HepG2 (cell line): ENCODE measurements at regions not wholly inside any gene's neighbourhood (a gene's known extent, or its start where the extent isn't known, plus 50 kb on each side); places are given as distances from the start of the nearest gene placed in this dataset.

Experiments used
- ATAC-seq: fragments of 200-7000 bp; cut with Tn5 transposase; 3 replicates; pipeline ENCODE4 v1.9.1; 2020; ENCODE audit warnings: mild to moderate bottlenecking, moderate library complexity
- BruUV-seq: library from RNA; stranded (reverse); fragments of 400-500 nt; replicated peaks from 2 replicates; lab custom pipeline; 2021; lab: Mats Ljungman, UMichigan
- CTCF ChIA-PET: fragments of 300-600 bp; formaldehyde crosslinking; extraction: SDS; loops from one replicate; lab custom pipeline; 2021; ENCODE audit warnings: low total read pairs, inconsistent platforms, low intra/inter-chr PET ratio; lab: Yijun Ruan, JAX
- POLR2A ChIA-PET: fragments of 350-600 bp; sonication (Branson Sonifier 250); formaldehyde crosslinking; loops from one replicate; lab custom pipeline; 2020; ENCODE audit warnings: antibody characterized with exemption, inconsistent platforms; lab: Yijun Ruan, JAX
- DNase-seq: peaks from one replicate; pipeline ENCODE4 v3.0.0-alpha.2; 2015; ENCODE audit warnings: low spot score
- FAIRE-seq: peaks from 3 replicates; lab custom pipeline; 2011; peaks lifted over from hg19 to GRCh38; lab: Jason Lieb, UNC
- H2AFZ ChIP-seq: one replicate; pipeline ENCODE4 v1.6.1; 2011; ENCODE audit warnings: low read length, inconsistent platforms
- H3K27ac ChIP-seq: fragments of 300-600 bp; 3 replicates; pipeline ENCODE4 v1.8.0; 2011; ENCODE audit warnings: mixed run types, mild to moderate bottlenecking, mixed read lengths, low read length, inconsistent platforms; ENCODE audit not compliant: insufficient read depth; ENCODE audit errors: extremely low read length
- H3K27me3 ChIP-seq, 2 experiments: fragments of 200-600 bp in 1 of 2; 2 replicates in 1 of 2; 3 replicates in 1 of 2; pipeline versions ENCODE4 v1.6.0 to v1.8.0; 2011; ENCODE audit warnings: low read length in 2 of 2, mild to moderate bottlenecking in 2 of 2, moderate library complexity in 2 of 2, inconsistent platforms in 1 of 2; ENCODE audit not compliant: insufficient read depth in 2 of 2, control insufficient read depth in 1 of 2
- H3K36me3 ChIP-seq, 2 experiments: fragments of 200-600 bp in 1 of 2; replicated peaks in 1 of 2; 2 replicates in 1 of 2; 3 replicates in 1 of 2; pipeline versions ENCODE4 v1.5.1 to v1.8.0; 2011; ENCODE audit warnings: low read length in 2 of 2, inconsistent platforms in 1 of 2; ENCODE audit not compliant: insufficient read depth in 2 of 2, control insufficient read depth in 1 of 2
- H3K4me1 ChIP-seq: 2 replicates; pipeline ENCODE4 v1.5.1; 2012; ENCODE audit warnings: low read length, inconsistent platforms; ENCODE audit not compliant: insufficient read depth
- H3K4me2 ChIP-seq: 2 replicates; pipeline ENCODE4 v1.6.0; 2011; ENCODE audit warnings: low read depth, low read length, inconsistent platforms
- H3K4me3 ChIP-seq, 3 experiments: fragments of 200-600 bp in 1 of 3; sonication (generic), shearing (Covaris generic) in 1 of 3; replicated peaks in 1 of 3; 2 replicates each; pipeline ENCODE4 v1.5.1; 2011 to 2016; ENCODE audit warnings: low read length in 3 of 3, inconsistent platforms in 2 of 3, low read depth in 2 of 3, mild to moderate bottlenecking in 2 of 3, control low read depth in 1 of 3, mixed read lengths in 1 of 3; ENCODE audit not compliant: insufficient read depth in 1 of 3
- H3K79me2 ChIP-seq: one replicate; pipeline ENCODE4 v1.6.1; 2011; ENCODE audit warnings: low read length, inconsistent platforms; ENCODE audit not compliant: insufficient read depth
- H3K9ac ChIP-seq: 2 replicates; pipeline ENCODE4 v1.6.0; 2011; ENCODE audit warnings: mild to moderate bottlenecking, low read depth, low read length, inconsistent platforms; ENCODE audit not compliant: insufficient read depth
- H3K9me3 ChIP-seq: 2 replicates; pipeline ENCODE4 v1.5.1; 2012; ENCODE audit warnings: mild to moderate bottlenecking, low read length
- H4K20me1 ChIP-seq: 2 replicates; pipeline ENCODE4 v1.6.0; 2011; ENCODE audit warnings: inconsistent platforms, mild to moderate bottlenecking, low read length, moderate library complexity; ENCODE audit not compliant: insufficient read depth
- ASH2L ChIP-seq: fragments of 300-600, 200-600 bp; sonication (generic); IDR thresholded peaks from 2 replicates; pipeline ENCODE4 v1.7.0; 2017; ENCODE audit warnings: low read depth, mild to moderate bottlenecking, moderate library complexity, mixed read lengths, low read length; ENCODE audit not compliant: insufficient read length
- ATF4 ChIP-seq, 2 experiments: fragments of 450-650 bp in 1 of 2; sonication (generic) in 1 of 2; formaldehyde crosslinking; IDR thresholded peaks; 2 replicates each; pipeline versions ENCODE4 v1.5.0 to v1.8.0; 2020 to 2022; ENCODE audit warnings: mild to moderate bottlenecking in 1 of 2, missing genetic modification reagents in 1 of 2
- IRX3 ChIP-seq: sonication (generic); formaldehyde crosslinking; IDR thresholded peaks from 2 replicates; pipeline ENCODE4 v1.8.1; 2023; ENCODE audit warnings: mild to moderate bottlenecking, low read depth, missing genetic modification reagents, borderline replicate concordance
- NBN ChIP-seq: fragments of 450-650 bp; conservative IDR thresholded peaks from 2 replicates; pipeline ENCODE4 v1.6.1; 2017
- NFIC ChIP-seq: IDR thresholded peaks from 2 replicates; pipeline ENCODE4 v1.6.1; 2012; ENCODE audit warnings: mild to moderate bottlenecking, low read length, inconsistent platforms
- NONO ChIP-seq, 2 experiments: fragments of 450-650 bp in 1 of 2; sonication (generic) in 1 of 2; formaldehyde crosslinking in 1 of 2; IDR thresholded peaks in 1 of 2; conservative IDR thresholded peaks in 1 of 2; 2 replicates each; pipeline versions ENCODE4 v1.6.1 to v1.8.0; 2017 to 2022; ENCODE audit warnings: mild to moderate bottlenecking in 1 of 2, missing genetic modification reagents in 1 of 2, moderate library complexity in 1 of 2
- PITX1 ChIP-seq: sonication (generic); formaldehyde crosslinking; IDR thresholded peaks from 2 replicates; pipeline ENCODE4 v1.5.1; 2020; ENCODE audit warnings: mild to moderate bottlenecking, missing genetic modification reagents
- REL ChIP-seq: sonication (generic); formaldehyde crosslinking; conservative IDR thresholded peaks from 2 replicates; pipeline ENCODE4 v1.8.0; 2022; ENCODE audit warnings: mild to moderate bottlenecking, missing genetic modification reagents, moderate library complexity
- RORA ChIP-seq: sonication (generic); formaldehyde crosslinking; IDR thresholded peaks from 2 replicates; pipeline ENCODE4 v1.5.0; 2020; ENCODE audit warnings: mild to moderate bottlenecking, missing genetic modification reagents, moderate library complexity
- SATB2 ChIP-seq: sonication (generic); formaldehyde crosslinking; IDR thresholded peaks from 2 replicates; pipeline ENCODE4 v1.5.0; 2020; ENCODE audit warnings: missing genetic modification reagents
- TCF7 ChIP-seq: sonication (generic); IDR thresholded peaks from 2 replicates; pipeline ENCODE4 v1.6.1; 2016; ENCODE audit warnings: antibody characterized with exemption, low read depth
- UBTF ChIP-seq: sonication (generic); formaldehyde crosslinking; IDR thresholded peaks from 2 replicates; pipeline ENCODE4 v1.4.0; 2020; ENCODE audit warnings: mild to moderate bottlenecking, missing genetic modification reagents
- ZNF10 ChIP-seq: sonication (generic); formaldehyde crosslinking; IDR thresholded peaks from 2 replicates; pipeline ENCODE4 v1.4.0; 2020; ENCODE audit warnings: mild to moderate bottlenecking, low read depth, missing genetic modification reagents, borderline replicate concordance
- ZNF335 ChIP-seq: sonication (generic); formaldehyde crosslinking; IDR thresholded peaks from 2 replicates; pipeline ENCODE4 v1.4.0; 2020; ENCODE audit warnings: missing genetic modification reagents
- ZNF530 ChIP-seq: sonication (generic); formaldehyde crosslinking; IDR thresholded peaks from 2 replicates; pipeline ENCODE4 v1.5.0; 2020; ENCODE audit warnings: low read depth, mild to moderate bottlenecking, missing genetic modification reagents
- ZNF552 ChIP-seq: sonication (generic); formaldehyde crosslinking; IDR thresholded peaks from 2 replicates; pipeline ENCODE4 v1.9.0; 2022; ENCODE audit warnings: missing genetic modification reagents, mild to moderate bottlenecking, borderline replicate concordance
- ZNF605 ChIP-seq: sonication (generic); formaldehyde crosslinking; IDR thresholded peaks from 2 replicates; pipeline ENCODE4 v1.8.0; 2022; ENCODE audit warnings: mild to moderate bottlenecking, missing genetic modification reagents
- ZNF644 ChIP-seq: IDR thresholded peaks from 2 replicates; pipeline ENCODE4 v1.6.1; 2016; ENCODE audit warnings: low read depth
- ZNF674 ChIP-seq: sonication (generic); formaldehyde crosslinking; IDR thresholded peaks from 2 replicates; pipeline ENCODE4 v1.5.0; 2020; ENCODE audit warnings: low read depth, mild to moderate bottlenecking, missing genetic modification reagents
- WGBS: methylation state at CpG from one replicate; pipeline ENCODE4 v1.1.6; 2017; ENCODE audit warnings: low lambda C conversion rate; 5-methylcytosine and 5-hydroxymethylcytosine counted together
- in situ Hi-C: cut with HindIII; loops from 2 replicates; pipeline ENCODE4 v1.10.0; 2017; ENCODE audit warnings: low pct_unique_long_range_greater_than_20kb; ENCODE audit not compliant: extremely low pct_ligation_motif_present
- intact Hi-C: fragments of 100-400 bp; cut with micrococcal nuclease; formaldehyde crosslinking; loops from one replicate; pipeline ENCODE4 v1.10.0; 2022; ENCODE audit not compliant: unreplicated experiment

- no peak for TF ChIP-seq NFIC
- no peak for TF ChIP-seq SATB2
- no peak for TF ChIP-seq NBN
- no peak for TF ChIP-seq ZNF530 (CRISPR knock-in tag)
- no peak for TF ChIP-seq ATF4 (CRISPR knock-in tag; IDR thresholded peaks at IDR 0.05)
- no peak for TF ChIP-seq ZNF644 (CRISPR knock-in tag)
- no peak for TF ChIP-seq RORA (CRISPR knock-in tag)
- TF ChIP-seq IRX3 (CRISPR knock-in tag) = no peak
- no peak for TF ChIP-seq ASH2L
- no peak for TF ChIP-seq ZNF674
- no peak for TF ChIP-seq NONO (IDR thresholded peaks at IDR 0.05)
- no peak for TF ChIP-seq NONO (CRISPR knock-in tag; conservative IDR thresholded peaks at IDR 0.05)
- no peak for TF ChIP-seq PITX1 (CRISPR knock-in tag)
- TF ChIP-seq ZNF605 (CRISPR knock-in tag) = no peak
- TF ChIP-seq UBTF (CRISPR knock-in tag) = no peak
- TF ChIP-seq ZNF552 (CRISPR knock-in tag) = no peak
- TF ChIP-seq TCF7 = no peak
- no peak for TF ChIP-seq ZNF10 (CRISPR knock-in tag)
- TF ChIP-seq REL (CRISPR knock-in tag) = no peak
- TF ChIP-seq ZNF335 (CRISPR knock-in tag) = no peak
- no TSS peak for BruUV-seq
- CTCF ChIA-PET = no interaction called here
- H3K4me3 ChIP-seq = no peak overlapping the region
- no peak overlapping the region for H3K27ac ChIP-seq
- no peaks in the 10 kb centered on the region for H3K4me1 ChIP-seq
- POLR2A ChIA-PET = no interaction called here
- in situ Hi-C loops = no loop called here
- 0% methylated on average over 1 of the region's 1 CpG for WGBS
- ATAC-seq (no peak), DNase-seq (no peak), FAIRE-seq (no peak)
- no peaks in the 10 kb centered on the region for H4K20me1 ChIP-seq
- H3K9me3 ChIP-seq = peaks cover 16% of the 10 kb centered on the region; the same call in 1 of the 2 replicates
- no peak overlapping the region for H3K4me2 ChIP-seq
- intact Hi-C loops = no loop called here
- no peaks in the 10 kb centered on the region for H3K79me2 ChIP-seq
- no peaks in the 10 kb centered on the region for H3K36me3 ChIP-seq
- no peaks in the 10 kb centered on the region for H3K27me3 ChIP-seq
- H3K9ac ChIP-seq = no peak overlapping the region
- no peak overlapping the region for H2AFZ ChIP-seq
These were observed 458.1 kb upstream of the ARGLU1 start for GRCh38 chr13:107025991-107026390.
